Sigmoid colon (tissue), 4 donors: ENCODE measurements at regions not wholly inside any gene's neighbourhood (a gene's known extent, or its start where the extent isn't known, plus 50 kb on each side); places are given as distances from the start of the nearest gene placed in this dataset.

Experiments
- POLR2A ChIP-seq, 2 donors: fragments of 450-650 bp; IDR thresholded peaks; one replicate each; pipeline ENCODE4 v1.6.1; 2016; ENCODE audit warnings: antibody characterized with exemption in 2 of 2, mild to moderate bottlenecking in 2 of 2, moderate library complexity in 2 of 2
- POLR2AphosphoS5 ChIP-seq, 4 donors: sonication (generic); formaldehyde crosslinking; IDR thresholded peaks; one replicate each; pipeline ENCODE4 v1.6.1; 2017; ENCODE audit warnings: antibody characterized with exemption in 4 of 4

- TF ChIP-seq POLR2A (IDR thresholded peaks at IDR 0.05) (no peak), POLR2AphosphoS5 (IDR thresholded peaks at IDR 0.05) (no peak)
Observed at GRCh38 chr2:14569294-14569693, 63.2 kb upstream of the LRATD1 start.
